Gastrocnemius medialis (tissue), 4 donors: ENCODE measurements at regions not wholly inside any gene's neighbourhood (a gene's known extent, or its start where the extent isn't known, plus 50 kb on each side); places are given as distances from the start of the nearest gene placed in this dataset.

Experiments used
- ATAC-seq, 2 donors: fragments of 150-250 bp; one replicate each; pipeline ENCODE4 v1.9.1; 2016
- DNase-seq, 2 donors: peaks; one replicate each; pipeline ENCODE4 v3.0.0-alpha.2; 2019
- H3K27ac ChIP-seq, 4 donors: fragments of 200-600 bp; sonication (generic); 1 replicate in 1 of 4; 2 replicates in 3 of 4; pipeline ENCODE4 v1.5.1; 2016 to 2018; ENCODE audit warnings: mild to moderate bottlenecking in 2 of 4, moderate library complexity in 1 of 4
- H3K27me3 ChIP-seq, 3 donors: fragments of 200-600 bp; sonication (generic) in 2 of 3; 1 replicate in 1 of 3; 2 replicates in 2 of 3; pipeline versions ENCODE4 v1.5.1 to v1.6.0; 2016 to 2019; ENCODE audit warnings: mild to moderate bottlenecking in 1 of 3, moderate library complexity in 1 of 3
- H3K36me3 ChIP-seq, 2 donors: fragments of 200-600 bp; sonication (generic) in 1 of 2; one replicate each; pipeline ENCODE4 v1.5.1; 2017 to 2018
- H3K4me1 ChIP-seq, 2 donors: fragments of 200-600 bp; sonication (generic) in 1 of 2; one replicate each; pipeline ENCODE4 v1.5.1; 2016 to 2017; ENCODE audit warnings: mild to moderate bottlenecking in 2 of 2
- H3K4me3 ChIP-seq, 4 donors: fragments of 200-600 bp; sonication (generic) in 3 of 4; 1 replicate in 1 of 4; 2 replicates in 3 of 4; pipeline ENCODE4 v1.5.1; 2016 to 2019; ENCODE audit warnings: mild to moderate bottlenecking in 2 of 4
- H3K9me3 ChIP-seq, 3 donors: fragments of 200-600 bp; sonication (generic) in 2 of 3; 1 replicate in 1 of 3; 2 replicates in 2 of 3; pipeline ENCODE4 v1.5.1; 2016 to 2019
- POLR2A ChIP-seq, 2 donors: fragments of 450-650 bp; IDR thresholded peaks; one replicate each; pipeline ENCODE4 v1.6.1; 2017; ENCODE audit warnings: antibody characterized with exemption in 2 of 2, mild to moderate bottlenecking in 2 of 2, moderate library complexity in 2 of 2
- in situ Hi-C, 4 donors: fragments of 200-750 bp; cut with MboI; loops; one replicate each; pipeline versions ENCODE4 v1.15.0 to v1.8.0; 2017; ENCODE audit warnings: low sequenced_read_pairs in 4 of 4
- intact Hi-C: fragments of 100-400 bp; cut with DNase I; formaldehyde crosslinking; loops from one replicate; pipeline ENCODE4 v1.15.1; 2023; ENCODE audit warnings: low total_unique reads
- TF ChIP-seq, protein P1 (sequence below), 5 experiments: fragments of 450-650 bp in 3 of 5; fragments of 200-600 bp in 2 of 5; sonication (generic) in 2 of 5; IDR thresholded peaks in 4 of 5; conservative IDR thresholded peaks in 1 of 5; 1 replicate in 4 of 5; 2 replicates in 1 of 5; pipeline ENCODE4 v1.5.1; 2016 to 2019; ENCODE audit warnings: antibody characterized with exemption in 5 of 5, mild to moderate bottlenecking in 3 of 5, moderate library complexity in 3 of 5

DNA sequence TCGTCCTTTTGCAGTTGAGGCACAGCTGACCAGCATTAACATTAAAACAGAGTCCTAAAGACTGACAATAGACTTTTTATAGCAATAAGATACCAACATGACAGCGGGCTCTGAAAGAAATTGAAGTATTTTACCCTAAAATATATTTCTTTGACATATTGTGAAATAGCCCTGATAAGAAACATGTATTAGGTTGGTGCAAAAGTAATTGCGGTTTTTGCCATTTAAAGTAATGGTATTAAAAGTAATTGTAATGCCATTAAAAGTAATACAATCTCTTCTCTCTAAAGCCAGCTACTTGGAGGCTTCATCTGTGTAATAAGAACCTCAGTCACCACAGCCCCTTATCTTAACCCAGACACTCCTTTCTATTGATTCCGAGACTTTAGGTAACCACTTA lies 394.6 kb downstream of the PREX1 start:
- Histone ChIP-seq H3K36me3 (no peaks in the 10 kb centered on the region), H3K27ac (no peak overlapping the region), H3K27me3 (peaks cover 0 to 10% (median 0%) of the 10 kb centered on the region in 3 donors), H3K4me1 (no peaks in the 10 kb centered on the region), H3K9me3 (no peaks in the 10 kb centered on the region), H3K4me3 (no peak overlapping the region)
- DNase-seq (no peak), ATAC-seq (no peak)
- intact Hi-C loops (no loop called here), in situ Hi-C loops (no loop called here)
- TF ChIP-seq POLR2A (IDR thresholded peaks at IDR 0.05) = no peak
- TF ChIP-seq, protein P1, sequence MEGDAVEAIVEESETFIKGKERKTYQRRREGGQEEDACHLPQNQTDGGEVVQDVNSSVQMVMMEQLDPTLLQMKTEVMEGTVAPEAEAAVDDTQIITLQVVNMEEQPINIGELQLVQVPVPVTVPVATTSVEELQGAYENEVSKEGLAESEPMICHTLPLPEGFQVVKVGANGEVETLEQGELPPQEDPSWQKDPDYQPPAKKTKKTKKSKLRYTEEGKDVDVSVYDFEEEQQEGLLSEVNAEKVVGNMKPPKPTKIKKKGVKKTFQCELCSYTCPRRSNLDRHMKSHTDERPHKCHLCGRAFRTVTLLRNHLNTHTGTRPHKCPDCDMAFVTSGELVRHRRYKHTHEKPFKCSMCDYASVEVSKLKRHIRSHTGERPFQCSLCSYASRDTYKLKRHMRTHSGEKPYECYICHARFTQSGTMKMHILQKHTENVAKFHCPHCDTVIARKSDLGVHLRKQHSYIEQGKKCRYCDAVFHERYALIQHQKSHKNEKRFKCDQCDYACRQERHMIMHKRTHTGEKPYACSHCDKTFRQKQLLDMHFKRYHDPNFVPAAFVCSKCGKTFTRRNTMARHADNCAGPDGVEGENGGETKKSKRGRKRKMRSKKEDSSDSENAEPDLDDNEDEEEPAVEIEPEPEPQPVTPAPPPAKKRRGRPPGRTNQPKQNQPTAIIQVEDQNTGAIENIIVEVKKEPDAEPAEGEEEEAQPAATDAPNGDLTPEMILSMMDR (IDR thresholded peaks at IDR 0.05 in 4 of 5, conservative IDR thresholded peaks at IDR 0.05 in 1 of 5) = no peak

DNA sequence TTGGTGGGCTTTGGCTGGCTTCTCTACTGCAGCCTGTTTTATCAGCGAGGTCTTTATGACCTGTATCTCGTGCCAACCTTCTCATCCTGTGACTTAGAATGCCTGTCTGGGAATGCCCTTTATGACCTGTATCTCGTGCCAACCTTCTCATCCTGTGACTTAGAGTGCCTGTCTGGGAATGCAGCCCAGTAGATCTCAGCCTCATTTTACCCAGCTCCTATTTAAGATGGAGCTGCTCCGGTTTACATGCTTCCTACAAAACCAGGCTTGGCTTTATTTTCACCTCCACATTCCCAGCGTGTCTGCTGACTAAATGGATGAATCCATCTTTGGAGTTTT lies 395.3 kb downstream of the PREX1 start:
- peaks cover 0 to 13% (median 0%) of the 10 kb centered on the region in 3 donors for H3K27me3 ChIP-seq

DNA sequence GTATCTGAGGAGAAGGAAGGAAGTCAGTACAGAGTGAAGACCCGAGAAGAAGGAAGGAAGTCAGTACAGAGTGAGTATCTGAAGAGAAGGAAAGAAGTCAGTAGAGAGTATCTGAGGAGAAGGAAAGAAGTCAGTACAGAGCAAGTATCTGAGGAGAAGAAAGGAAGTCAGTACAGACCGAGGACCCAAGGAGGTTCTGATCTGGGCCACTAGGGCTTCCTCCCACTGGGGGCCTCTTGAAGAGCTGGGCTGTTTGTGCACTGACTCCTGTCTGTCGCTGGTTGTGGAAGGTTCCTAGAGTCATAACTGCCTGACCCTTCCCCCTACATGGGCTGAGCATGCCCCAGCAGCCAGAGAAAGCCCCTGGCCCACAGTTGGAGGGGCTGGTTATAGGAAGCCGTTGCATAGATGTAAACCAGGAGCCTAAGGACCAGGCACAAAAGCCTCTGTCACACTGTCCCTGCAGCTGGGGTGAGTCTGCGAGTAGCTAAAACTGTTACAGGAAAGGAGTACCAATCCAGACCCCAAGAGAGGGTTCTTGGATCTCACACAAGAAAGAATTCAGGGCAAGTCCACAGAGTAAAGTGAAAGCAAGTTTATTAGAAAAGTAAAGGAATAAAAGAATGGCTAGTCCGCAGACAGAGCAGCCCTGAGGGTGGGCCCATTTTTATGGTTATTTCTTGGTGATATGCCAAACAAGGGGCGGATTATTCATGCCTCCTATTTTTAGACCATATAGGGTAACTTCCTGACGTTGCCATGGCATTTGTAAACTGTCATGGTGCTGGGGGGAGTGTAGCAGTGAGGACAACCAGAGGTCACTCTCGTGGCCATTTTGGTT lies 395.9 kb downstream of the PREX1 start:
- TF ChIP-seq, protein P1 (IDR thresholded peaks at IDR 0.05 in 4 of 5, conservative IDR thresholded peaks at IDR 0.05 in 1 of 5) = no peak
- TF ChIP-seq POLR2A (IDR thresholded peaks at IDR 0.05) = no peak
- DNase-seq (no peak), ATAC-seq (no peak)
- H3K27me3 ChIP-seq = peaks cover 0 to 8% (median 0%) of the 10 kb centered on the region in 3 donors
- no peaks in the 10 kb centered on the region for H3K4me1 ChIP-seq
- H3K9me3 ChIP-seq = no peaks in the 10 kb centered on the region
- no peaks in the 10 kb centered on the region for H3K36me3 ChIP-seq
- intact Hi-C loops (no loop called here), in situ Hi-C loops (no loop called here)
- no peak overlapping the region for H3K4me3 ChIP-seq
- no peak overlapping the region for H3K27ac ChIP-seq

More for the DNA sequence above, 395.3 kb downstream of the PREX1 start:
- TF ChIP-seq POLR2A (IDR thresholded peaks at IDR 0.05) = no peak
- TF ChIP-seq, protein P1 (IDR thresholded peaks at IDR 0.05 in 4 of 5, conservative IDR thresholded peaks at IDR 0.05 in 1 of 5) = no peak
- no peak for ATAC-seq
- in situ Hi-C loops = no loop called here
- intact Hi-C loops = no loop called here
- Histone ChIP-seq H3K4me3 (no peak overlapping the region), H3K9me3 (no peaks in the 10 kb centered on the region), H3K4me1 (no peaks in the 10 kb centered on the region), H3K36me3 (no peaks in the 10 kb centered on the region), H3K27ac (no peak overlapping the region)
- DNase-seq = no peak

DNA sequence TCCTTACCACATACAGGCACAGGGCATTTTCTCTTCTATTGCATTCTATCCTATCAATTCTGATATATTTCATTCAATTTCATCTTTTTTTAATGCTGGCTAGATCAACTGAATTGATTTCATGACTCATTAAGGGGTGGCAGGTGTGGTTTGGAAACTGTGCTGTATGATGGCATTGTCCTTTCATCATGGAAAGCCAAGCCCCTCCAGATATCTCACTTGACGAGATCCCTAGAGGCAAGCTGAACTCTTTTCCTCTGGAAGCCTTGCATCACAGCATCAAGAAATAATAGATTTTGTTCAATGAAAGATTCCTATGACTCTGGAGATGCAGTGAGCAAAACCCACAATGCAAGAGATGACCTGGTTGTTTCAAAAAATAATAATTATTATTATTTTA lies 401.2 kb downstream of the PREX1 start:
- Histone ChIP-seq H3K27me3 (peaks cover 0 to 5% (median 0%) of the 10 kb centered on the region in 3 donors), H3K36me3 (no peaks in the 10 kb centered on the region), H3K27ac (no peak overlapping the region), H3K4me1 (no peaks in the 10 kb centered on the region), H3K4me3 (no peak overlapping the region), H3K9me3 (no peaks in the 10 kb centered on the region)
- TF ChIP-seq, protein P1 (IDR thresholded peaks at IDR 0.05 in 4 of 5, conservative IDR thresholded peaks at IDR 0.05 in 1 of 5) = no peak
- no peak for TF ChIP-seq POLR2A (IDR thresholded peaks at IDR 0.05)
- DNase-seq (no peak), ATAC-seq (no peak)
- intact Hi-C loops = no loop called here
- in situ Hi-C loops = no loop called here
